H1 (cell line): ENCODE measurements at regions not wholly inside any gene's neighbourhood (a gene's known extent, or its start where the extent isn't known, plus 50 kb on each side); places are given as distances from the start of the nearest gene placed in this dataset.

Experiments used
- CTCF ChIA-PET: fragments of 300-600 bp; sonication (Branson Sonifier 250); formaldehyde crosslinking; loops from one replicate; lab custom pipeline; 2021; ENCODE audit not compliant: partially characterized antibody; lab: Charles Lee
- POLR2A ChIA-PET: fragments of 300-600 bp; sonication (Branson Sonifier 250); formaldehyde crosslinking; loops from one replicate; lab custom pipeline; 2021; ENCODE audit warnings: inconsistent platforms; ENCODE audit not compliant: partially characterized antibody; lab: Charles Lee
- DNase-seq, 2 experiments: peaks; one replicate each; pipeline versions ENCODE4 v3.0.0 to v3.0.0-alpha.2; 2010 to 2022; ENCODE audit warnings: low spot score in 2 of 2, low read depth in 1 of 2, mixed read lengths in 1 of 2
- FAIRE-seq: peaks from 2 replicates; lab custom pipeline; 2011; peaks lifted over from hg19 to GRCh38; lab: Jason Lieb, UNC
- H2AFZ ChIP-seq: 2 replicates; pipeline ENCODE4 v1.8.1; 2012; ENCODE audit warnings: low read length, inconsistent platforms
- H2AK5ac ChIP-seq: 2 replicates; pipeline ENCODE4 v1.6.1; 2013; ENCODE audit warnings: low read depth, low read length
- H2BK120ac ChIP-seq: replicated peaks from 2 replicates; pipeline ENCODE3; 2013; ENCODE audit warnings: low read depth, low read length, inconsistent platforms
- H2BK12ac ChIP-seq: 2 replicates; pipeline ENCODE4 v1.6.1; 2013; ENCODE audit warnings: low read depth, low read length
- H2BK15ac ChIP-seq: 2 replicates; pipeline ENCODE4 v1.6.1; 2013; ENCODE audit warnings: low read length
- H2BK20ac ChIP-seq: 2 replicates; pipeline ENCODE4 v1.6.1; 2013; ENCODE audit warnings: low read length
- H2BK5ac ChIP-seq: 2 replicates; pipeline ENCODE4 v1.6.1; 2013; ENCODE audit warnings: low read depth, low read length
- H3K14ac ChIP-seq: 2 replicates; pipeline ENCODE4 v1.6.1; 2013; ENCODE audit warnings: inconsistent platforms; ENCODE audit not compliant: insufficient read length
- H3K18ac ChIP-seq: 2 replicates; pipeline ENCODE4 v1.6.1; 2013; ENCODE audit warnings: low read length; ENCODE audit errors: extremely low read depth
- H3K23ac ChIP-seq: 2 replicates; pipeline ENCODE4 v1.6.1; 2013; ENCODE audit warnings: inconsistent platforms; ENCODE audit not compliant: insufficient read length
- H3K23me2 ChIP-seq: 2 replicates; pipeline ENCODE4 v1.6.1; 2013; ENCODE audit warnings: low read depth, low read length
- H3K27ac ChIP-seq: 2 replicates; pipeline ENCODE4 v1.6.1; 2011; ENCODE audit warnings: low read depth, low read length, inconsistent platforms
- H3K27me3 ChIP-seq, 4 experiments: replicated peaks in 1 of 4; 1 replicate in 1 of 4; 2 replicates in 3 of 4; pipeline versions ENCODE4 v1.6.1 to v1.8.1; 2011 to 2013; ENCODE audit warnings: low read length in 3 of 4, mild to moderate bottlenecking in 3 of 4, inconsistent platforms in 2 of 4, mixed read lengths in 2 of 4, moderate library complexity in 1 of 4; ENCODE audit not compliant: control insufficient read depth in 3 of 4, insufficient read depth in 3 of 4; ENCODE audit errors: extremely low read depth in 1 of 4
- H3K36me3 ChIP-seq, 4 experiments: 2 replicates each; pipeline versions ENCODE4 v1.6.1 to v1.8.1; 2011 to 2013; ENCODE audit warnings: mild to moderate bottlenecking in 4 of 4, low read length in 3 of 4, moderate library complexity in 2 of 4, control low read depth in 1 of 4, inconsistent platforms in 1 of 4; ENCODE audit not compliant: insufficient read depth in 4 of 4, control insufficient read depth in 2 of 4
- H3K4ac ChIP-seq: replicated peaks from 2 replicates; pipeline ENCODE3; 2013; ENCODE audit warnings: low read length, low read depth, mixed read lengths, inconsistent platforms; ENCODE audit not compliant: insufficient read length
- H3K4me1 ChIP-seq, 4 experiments: replicated peaks in 1 of 4; 1 replicate in 1 of 4; 2 replicates in 3 of 4; pipeline versions ENCODE4 v1.6.1 to v1.8.1; 2011 to 2013; ENCODE audit warnings: low read length in 3 of 4, inconsistent platforms in 2 of 4, mixed read lengths in 1 of 4; ENCODE audit not compliant: insufficient read depth in 4 of 4, control insufficient read depth in 3 of 4
- H3K4me2 ChIP-seq, 2 experiments: 2 replicates each; pipeline versions ENCODE4 v1.6.1 to v1.8.1; 2011 to 2013; ENCODE audit warnings: low read depth in 2 of 2, low read length in 2 of 2, control low read depth in 1 of 2, inconsistent platforms in 1 of 2, mild to moderate bottlenecking in 1 of 2; ENCODE audit not compliant: insufficient read depth in 1 of 2
- H3K4me3 ChIP-seq, 4 experiments: fragments of 200-600, 300-600 bp in 1 of 4; sonication (generic), shearing (Covaris generic), sonication (Bioruptor Twin) in 1 of 4; 2 replicates each; pipeline versions ENCODE4 v1.5.1 to v1.8.1; 2011 to 2016; ENCODE audit warnings: low read length in 4 of 4, low read depth in 3 of 4, control low read depth in 2 of 4, inconsistent platforms in 2 of 4, mild to moderate bottlenecking in 2 of 4, mixed read lengths in 1 of 4, moderate library complexity in 1 of 4; ENCODE audit not compliant: insufficient read depth in 2 of 4; ENCODE audit errors: extremely low read depth in 1 of 4
- H3K56ac ChIP-seq: replicated peaks from 2 replicates; pipeline ENCODE3; 2013; ENCODE audit warnings: low read depth, mild to moderate bottlenecking, mixed read lengths, low read length, inconsistent platforms; ENCODE audit not compliant: insufficient read length
- H3K79me1 ChIP-seq: 2 replicates; pipeline ENCODE4 v1.6.1; 2013; ENCODE audit warnings: low read depth, low read length, control low read depth
- H3K79me2 ChIP-seq, 2 experiments: 2 replicates each; pipeline versions ENCODE4 v1.6.1 to v1.8.1; 2012 to 2013; ENCODE audit warnings: low read length in 2 of 2, mild to moderate bottlenecking in 2 of 2, inconsistent platforms in 1 of 2; ENCODE audit not compliant: insufficient read depth in 2 of 2, control insufficient read depth in 1 of 2
- H3K9ac ChIP-seq, 4 experiments: replicated peaks in 1 of 4; 1 replicate in 1 of 4; 2 replicates in 3 of 4; pipeline versions ENCODE4 v1.6.1 to v1.8.1; 2011 to 2013; ENCODE audit warnings: low read depth in 3 of 4, low read length in 3 of 4, control low read depth in 2 of 4, mild to moderate bottlenecking in 2 of 4, moderate library complexity in 2 of 4, inconsistent platforms in 1 of 4; ENCODE audit errors: extremely low read depth in 1 of 4
- H3K9me3 ChIP-seq, 2 experiments: 2 replicates each; pipeline versions ENCODE4 v1.6.1 to v1.8.1; 2012 to 2013; ENCODE audit warnings: mild to moderate bottlenecking in 2 of 2, moderate library complexity in 2 of 2, control low read depth in 1 of 2, inconsistent platforms in 1 of 2, low read depth in 1 of 2, low read length in 1 of 2, mixed read lengths in 1 of 2; ENCODE audit not compliant: insufficient read depth in 2 of 2
- H4K20me1 ChIP-seq, 2 experiments: replicated peaks in 1 of 2; 2 replicates each; pipeline versions ENCODE3 to v1.8.1; 2011 to 2013; ENCODE audit warnings: inconsistent platforms in 2 of 2, low read length in 2 of 2, mild to moderate bottlenecking in 1 of 2; ENCODE audit not compliant: insufficient read depth in 2 of 2, control insufficient read depth in 1 of 2
- H4K5ac ChIP-seq: 2 replicates; pipeline ENCODE4 v1.6.1; 2013; ENCODE audit warnings: low read length, low read depth, mixed read lengths, inconsistent platforms; ENCODE audit not compliant: insufficient read length
- H4K8ac ChIP-seq: 2 replicates; pipeline ENCODE4 v1.8.0; 2013; ENCODE audit warnings: mild to moderate bottlenecking, moderate library complexity, low read length, inconsistent platforms; ENCODE audit not compliant: insufficient read depth; ENCODE audit errors: extremely low read depth
- H4K91ac ChIP-seq: replicated peaks from 2 replicates; pipeline ENCODE3; 2013; ENCODE audit warnings: low read length, mixed read lengths, inconsistent platforms; ENCODE audit not compliant: insufficient read length
- BACH1 ChIP-seq: IDR thresholded peaks from 2 replicates; pipeline ENCODE4 v1.6.1; 2012; ENCODE audit warnings: low read length, improper control_type of control experiment
- CHD1 ChIP-seq: IDR thresholded peaks from 2 replicates; pipeline ENCODE4 v1.6.1; 2012; ENCODE audit warnings: low read depth, low read length, improper control_type of control experiment
- CHD2 ChIP-seq: IDR thresholded peaks from 2 replicates; pipeline ENCODE4 v1.6.1; 2012; ENCODE audit warnings: low read length, improper control_type of control experiment
- GABPA ChIP-seq: IDR thresholded peaks from 2 replicates; pipeline ENCODE4 v1.6.1; 2011; ENCODE audit warnings: mild to moderate bottlenecking, low read length, moderate library complexity, borderline replicate concordance; ENCODE audit not compliant: insufficient read depth
- GTF2F1 ChIP-seq: IDR thresholded peaks from 2 replicates; pipeline ENCODE4 v1.6.1; 2012; ENCODE audit warnings: low read depth, low read length, improper control_type of control experiment, borderline replicate concordance
- JUN ChIP-seq: IDR thresholded peaks from 2 replicates; pipeline ENCODE4 v1.6.1; 2011; ENCODE audit warnings: low read depth, mild to moderate bottlenecking, improper control_type of control experiment, low read length
- KDM1A ChIP-seq: fragments of 200-600, 300-600 bp; sonication (generic); IDR thresholded peaks from 2 replicates; pipeline ENCODE4 v1.7.1; 2016; ENCODE audit warnings: mild to moderate bottlenecking, low read length, borderline replicate concordance
- MAFK ChIP-seq: IDR thresholded peaks from 2 replicates; pipeline ENCODE4 v1.6.1; 2012; ENCODE audit warnings: low read depth, mild to moderate bottlenecking, improper control_type of control experiment, low read length
- NRF1 ChIP-seq: IDR thresholded peaks from 2 replicates; pipeline ENCODE4 v1.6.1; 2011; ENCODE audit warnings: mild to moderate bottlenecking, low read depth, low read length, improper control_type of control experiment
- POLR2A ChIP-seq, 2 experiments: IDR thresholded peaks; 1 replicate in 1 of 2; 2 replicates in 1 of 2; pipeline ENCODE4 v1.6.1; 2011; ENCODE audit warnings: low read depth in 2 of 2, low read length in 2 of 2, mild to moderate bottlenecking in 2 of 2; ENCODE audit errors: control extremely low read depth in 1 of 2
- SP1 ChIP-seq: IDR thresholded peaks from 2 replicates; pipeline ENCODE4 v1.6.1; 2011; ENCODE audit warnings: low read depth, low read length
- SRF ChIP-seq: IDR thresholded peaks from 2 replicates; pipeline ENCODE4 v1.6.1; 2011; ENCODE audit warnings: mild to moderate bottlenecking, low read depth, low read length, moderate library complexity
- TAF7 ChIP-seq: optimal IDR thresholded peaks from 2 replicates; pipeline ENCODE3; 2011; ENCODE audit warnings: low read depth, mild to moderate bottlenecking, inconsistent platforms, low read length, moderate library complexity, borderline replicate concordance
- TBP ChIP-seq: IDR thresholded peaks from 2 replicates; pipeline ENCODE4 v1.6.1; 2011; ENCODE audit warnings: low read depth, low read length, improper control_type of control experiment
- YY1 ChIP-seq: IDR thresholded peaks from 2 replicates; pipeline ENCODE4 v1.6.1; 2011; ENCODE audit warnings: low read depth, mild to moderate bottlenecking, low read length
- WGBS, 2 experiments: shearing (Covaris generic) in 1 of 2; methylation state at CpG; one replicate each; pipeline versions ENCODE4 v1.1.6 to v1.1.7; 2013 to 2015; ENCODE audit warnings: low lambda C conversion rate in 2 of 2, mixed read lengths in 2 of 2, inconsistent platforms in 1 of 2, low coverage in 1 of 2, missing lambda C conversion rate in 1 of 2; ENCODE audit not compliant: insufficient replicate concordance in 2 of 2, insufficient coverage in 1 of 2, insufficient read length in 1 of 2; ENCODE audit errors: extremely low coverage in 1 of 2, missing lambda C conversion rate in 1 of 2; 5-methylcytosine and 5-hydroxymethylcytosine counted together

DNA sequence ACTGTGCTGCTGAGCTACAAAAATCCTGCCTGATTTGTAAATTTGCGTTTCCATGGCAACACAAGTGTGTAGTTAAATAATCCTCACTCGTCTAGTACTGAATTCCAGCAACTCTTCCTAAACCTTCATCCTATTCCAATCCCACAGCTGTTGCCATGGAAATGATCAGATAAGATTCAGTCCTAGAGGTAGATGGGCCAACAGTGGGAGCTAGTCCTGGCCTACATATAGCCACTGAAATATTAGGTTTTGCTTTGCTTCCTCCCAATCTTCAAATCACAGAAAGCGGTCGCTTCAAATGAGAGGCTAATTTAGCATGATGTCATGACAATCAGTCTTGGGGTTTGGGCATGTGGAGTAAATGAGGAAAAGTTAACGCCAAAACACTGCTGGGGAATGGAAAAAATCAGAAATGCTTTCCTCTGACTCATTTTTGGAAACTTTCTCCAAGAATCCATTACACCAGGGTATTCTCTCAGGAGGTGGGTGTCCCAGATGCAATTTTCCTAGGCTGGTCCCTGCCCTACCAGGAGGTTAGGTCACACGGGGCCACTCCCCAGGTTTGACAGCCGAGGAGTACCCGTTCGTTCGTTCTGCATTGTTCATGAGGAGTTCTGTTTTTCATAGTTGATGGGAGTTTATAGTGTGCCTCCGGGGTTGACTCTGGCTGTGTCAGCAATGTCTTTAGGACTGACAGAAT, 159.2 kb upstream of the SLCO3A1 start:
- Histone ChIP-seq H3K9me3 (no peaks in the 10 kb centered on the region), H4K5ac (no peak overlapping the region), H2BK12ac (no peak overlapping the region), H3K4me2 (no peak overlapping the region), H3K79me2 (no peaks in the 10 kb centered on the region), H4K8ac (no peak overlapping the region), H4K91ac (no peak overlapping the region), H3K27me3 (no peaks in the 10 kb centered on the region), H3K4me3 (no peak overlapping the region), H3K23ac (no peak overlapping the region), H3K79me1 (no peaks in the 10 kb centered on the region), H2BK20ac (no peak overlapping the region), H4K20me1 (no peaks in the 10 kb centered on the region), H2BK15ac (no peak overlapping the region), H3K56ac (no peak overlapping the region), H3K23me2 (no peaks in the 10 kb centered on the region), H2AK5ac (no peak overlapping the region), H3K4me1 (no peaks in the 10 kb centered on the region), H2AFZ (no peak overlapping the region), H2BK120ac (no peak overlapping the region)
- DNase-seq (no peak), FAIRE-seq (no peak)
- WGBS, 2 experiments: 90% methylated on average over 11 of the region's 11 CpGs; no CpG with 5 or more reads in 1 of the 2 experiments
- ChIA-PET CTCF (interaction anchor here (1.3 to 4.4 kb wide), 2 partner anchors 12 to 383 kb away, joined by 4 to 50 read pairs; no protein-coding TSS in a partner anchor), POLR2A (no interaction called here)
- TF ChIP-seq TBP (no peak), MAFK (no peak), BACH1 (no peak), CHD2 (no peak), NRF1 (no peak), CHD1 (no peak), JUN (no peak), GABPA (no peak), GTF2F1 (no peak), POLR2A (IDR thresholded peaks at IDR 0.05; ENCODE audit: control extremely low read depth in 1 of 2, low read depth in 2 of 2, low read length in 2 of 2) (no peak), TAF7 (no peak), SP1 (no peak), KDM1A (no peak), YY1 (no peak), SRF (no peak)
- TF ChIP-seq, all 59 proteins: peak for 0
- no peak overlapping the region for H3K9ac ChIP-seq
- no peak overlapping the region for H3K18ac ChIP-seq
- H3K36me3 ChIP-seq: no peaks in the 10 kb centered on the region
- no peak overlapping the region for H3K4ac ChIP-seq
- H3K14ac ChIP-seq: no peak overlapping the region
- no peak overlapping the region for H2BK5ac ChIP-seq
- no peak overlapping the region for H3K27ac ChIP-seq
